ENCODE measurements at regions not wholly inside any gene's neighbourhood (a gene's known extent, or its start where the extent isn't known, plus 50 kb on each side); places are given as distances from the start of the nearest gene placed in this dataset.

- dilution Hi-C loops (cut with MboI; ENCODE audit: extremely low pct_ligation_motif_present, low sequenced_read_pairs) = no loop called here
- no peaks in the 10 kb centered on the region for H3K79me2 ChIP-seq (ENCODE audit: control insufficient read depth, insufficient read depth, low read length)
- ChIA-PET POLR2A (interaction anchor here (0.6 kb wide), 1 partner anchor 9 kb away, joined by 3 read pairs; no protein-coding TSS in a partner anchor), CTCF (no interaction called here)
- no TSS peak for BruUV-seq (replicated peaks)
- peaks cover 2% of the 10 kb centered on the region for H3K4me1 ChIP-seq (ENCODE audit: control insufficient read depth, extremely low read depth, insufficient read depth, low read length)
- no peaks in the 10 kb centered on the region for H3K9me1 ChIP-seq (replicated peaks; ENCODE audit: control insufficient read depth, extremely low read depth, insufficient read depth, low read length)
- no peak overlapping the region for H3K4me3 ChIP-seq (replicated peaks in 1 of 3; ENCODE audit: insufficient read depth in 1 of 3, low read depth in 1 of 3, low read length in 3 of 3)
- H3K9me3 ChIP-seq (replicated peaks; ENCODE audit: control insufficient read depth, insufficient read depth, low read length) = no peaks in the 10 kb centered on the region
- no peaks in the 10 kb centered on the region for H3K27me3 ChIP-seq (ENCODE audit: control insufficient read depth in 2 of 2, insufficient read depth in 2 of 2, low read length in 2 of 2)
- no peaks in the 10 kb centered on the region for H4K20me1 ChIP-seq (replicated peaks; ENCODE audit: control insufficient read depth, extremely low read depth, insufficient read depth, low read length)
- H3K27ac ChIP-seq (ENCODE audit: insufficient read depth, low read depth, low read length) = no peak overlapping the region
- FAIRE-seq = no peak
- H2AFZ ChIP-seq (ENCODE audit: low read depth, low read length) = no peak overlapping the region
- DNase-seq (ENCODE audit: low read depth, low spot score) = no peak
- TF ChIP-seq JUN (IDR thresholded peaks at IDR 0.05; ENCODE audit: borderline replicate concordance, insufficient read depth, insufficient read length, low read depth) (no peak), CTCF (IDR thresholded peaks at IDR 0.05; ENCODE audit: extremely low read depth in 1 of 2, insufficient read depth in 1 of 2, low read depth in 1 of 2, low read length in 2 of 2) (no peak), MYC (IDR thresholded peaks at IDR 0.05; ENCODE audit: low read depth, low read length) (no peak), MAX (IDR thresholded peaks at IDR 0.05; ENCODE audit: insufficient read depth, insufficient read length) (no peak), GATA2 (IDR thresholded peaks at IDR 0.05; ENCODE audit: insufficient read depth, insufficient read length, low read depth, low read length) (no peak), POLR2AphosphoS5 (IDR thresholded peaks at IDR 0.05; ENCODE audit: insufficient read depth, low read depth, low read length) (no peak), FOS (IDR thresholded peaks at IDR 0.05; ENCODE audit: borderline replicate concordance, insufficient read depth, low read length) (no peak)
- H3K4me2 ChIP-seq (ENCODE audit: insufficient read depth, low read length) = no peak overlapping the region
- intact Hi-C loops (cut with micrococcal nuclease) = no loop called here
- no peaks in the 10 kb centered on the region for H3K36me3 ChIP-seq (ENCODE audit: control insufficient read depth in 2 of 2, extremely low read depth in 1 of 2, insufficient read depth in 2 of 2, low read length in 2 of 2)
- H3K9ac ChIP-seq (replicated peaks; ENCODE audit: extremely low read depth, insufficient read depth, low read length) = no peak overlapping the region
Observed at GRCh38 chr4:4605849-4606248, 64.0 kb upstream of the STX18 start.

All from endothelial cell of umbilical vein (primary cell).